HepG2 (cell line): ENCODE measurements at regions not wholly inside any gene's neighbourhood (a gene's known extent, or its start where the extent isn't known, plus 50 kb on each side); places are given as distances from the start of the nearest gene placed in this dataset.

Experiments
- ATAC-seq: fragments of 200-7000 bp; cut with Tn5 transposase; 3 replicates; pipeline ENCODE4 v1.9.1; 2020; ENCODE audit warnings: mild to moderate bottlenecking, moderate library complexity
- BruUV-seq: library from RNA; stranded (reverse); fragments of 400-500 nt; replicated peaks from 2 replicates; lab custom pipeline; 2021; lab: Mats Ljungman, UMichigan
- CTCF ChIA-PET: fragments of 300-600 bp; formaldehyde crosslinking; extraction: SDS; loops from one replicate; lab custom pipeline; 2021; ENCODE audit warnings: low total read pairs, inconsistent platforms, low intra/inter-chr PET ratio; lab: Yijun Ruan, JAX
- POLR2A ChIA-PET: fragments of 350-600 bp; sonication (Branson Sonifier 250); formaldehyde crosslinking; loops from one replicate; lab custom pipeline; 2020; ENCODE audit warnings: antibody characterized with exemption, inconsistent platforms; lab: Yijun Ruan, JAX
- DNase-seq: peaks from one replicate; pipeline ENCODE4 v3.0.0-alpha.2; 2015; ENCODE audit warnings: low spot score
- FAIRE-seq: peaks from 3 replicates; lab custom pipeline; 2011; peaks lifted over from hg19 to GRCh38; lab: Jason Lieb, UNC
- H2AFZ ChIP-seq: one replicate; pipeline ENCODE4 v1.6.1; 2011; ENCODE audit warnings: low read length, inconsistent platforms
- H3K27ac ChIP-seq: fragments of 300-600 bp; 3 replicates; pipeline ENCODE4 v1.8.0; 2011; ENCODE audit warnings: mixed run types, mild to moderate bottlenecking, mixed read lengths, low read length, inconsistent platforms; ENCODE audit not compliant: insufficient read depth; ENCODE audit errors: extremely low read length
- H3K27me3 ChIP-seq, 2 experiments: fragments of 200-600 bp in 1 of 2; 2 replicates in 1 of 2; 3 replicates in 1 of 2; pipeline versions ENCODE4 v1.6.0 to v1.8.0; 2011; ENCODE audit warnings: low read length in 2 of 2, mild to moderate bottlenecking in 2 of 2, moderate library complexity in 2 of 2, inconsistent platforms in 1 of 2; ENCODE audit not compliant: insufficient read depth in 2 of 2, control insufficient read depth in 1 of 2
- H3K36me3 ChIP-seq, 2 experiments: fragments of 200-600 bp in 1 of 2; replicated peaks in 1 of 2; 2 replicates in 1 of 2; 3 replicates in 1 of 2; pipeline versions ENCODE4 v1.5.1 to v1.8.0; 2011; ENCODE audit warnings: low read length in 2 of 2, inconsistent platforms in 1 of 2; ENCODE audit not compliant: insufficient read depth in 2 of 2, control insufficient read depth in 1 of 2
- H3K4me1 ChIP-seq: 2 replicates; pipeline ENCODE4 v1.5.1; 2012; ENCODE audit warnings: low read length, inconsistent platforms; ENCODE audit not compliant: insufficient read depth
- H3K4me2 ChIP-seq: 2 replicates; pipeline ENCODE4 v1.6.0; 2011; ENCODE audit warnings: low read depth, low read length, inconsistent platforms
- H3K4me3 ChIP-seq, 3 experiments: fragments of 200-600 bp in 1 of 3; sonication (generic), shearing (Covaris generic) in 1 of 3; replicated peaks in 1 of 3; 2 replicates each; pipeline ENCODE4 v1.5.1; 2011 to 2016; ENCODE audit warnings: low read length in 3 of 3, inconsistent platforms in 2 of 3, low read depth in 2 of 3, mild to moderate bottlenecking in 2 of 3, control low read depth in 1 of 3, mixed read lengths in 1 of 3; ENCODE audit not compliant: insufficient read depth in 1 of 3
- H3K79me2 ChIP-seq: one replicate; pipeline ENCODE4 v1.6.1; 2011; ENCODE audit warnings: low read length, inconsistent platforms; ENCODE audit not compliant: insufficient read depth
- H3K9ac ChIP-seq: 2 replicates; pipeline ENCODE4 v1.6.0; 2011; ENCODE audit warnings: mild to moderate bottlenecking, low read depth, low read length, inconsistent platforms; ENCODE audit not compliant: insufficient read depth
- H3K9me3 ChIP-seq: 2 replicates; pipeline ENCODE4 v1.5.1; 2012; ENCODE audit warnings: mild to moderate bottlenecking, low read length
- H4K20me1 ChIP-seq: 2 replicates; pipeline ENCODE4 v1.6.0; 2011; ENCODE audit warnings: inconsistent platforms, mild to moderate bottlenecking, low read length, moderate library complexity; ENCODE audit not compliant: insufficient read depth
- FOXA1 ChIP-seq, 2 experiments: fragments of 450-650 bp in 1 of 2; sonication (generic) in 1 of 2; formaldehyde crosslinking in 1 of 2; IDR thresholded peaks; 2 replicates each; pipeline versions ENCODE4 v1.4.0 to v1.6.1; 2016 to 2020; ENCODE audit warnings: missing genetic modification reagents in 1 of 2
- IKZF1 ChIP-seq: fragments of 450-650 bp; IDR thresholded peaks from 2 replicates; pipeline ENCODE4 v1.7.1; 2016
- MAFF ChIP-seq: IDR thresholded peaks from 2 replicates; pipeline ENCODE4 v1.6.1; 2011; ENCODE audit warnings: low read depth, low read length, improper control_type of control experiment
- MAFK ChIP-seq, 2 experiments: IDR thresholded peaks in 1 of 2; conservative IDR thresholded peaks in 1 of 2; 2 replicates each; pipeline ENCODE4 v1.6.1; 2011; ENCODE audit warnings: improper control_type of control experiment in 2 of 2, low read length in 2 of 2
- MIER2 ChIP-seq: IDR thresholded peaks from 2 replicates; pipeline ENCODE4 v1.6.1; 2016; ENCODE audit warnings: missing biosample characterization, missing genetic modification reagents
- SP4 ChIP-seq: sonication (generic); formaldehyde crosslinking; IDR thresholded peaks from 2 replicates; pipeline ENCODE4 v1.8.1; 2023; ENCODE audit warnings: mild to moderate bottlenecking, missing genetic modification reagents
- ZFP90 ChIP-seq: sonication (generic); formaldehyde crosslinking; IDR thresholded peaks from 2 replicates; pipeline ENCODE4 v1.8.0; 2022; ENCODE audit warnings: missing genetic modification reagents, mild to moderate bottlenecking, inconsistent platforms, borderline replicate concordance
- ZNF275 ChIP-seq: sonication (generic); formaldehyde crosslinking; IDR thresholded peaks from 2 replicates; pipeline ENCODE4 v1.8.0; 2022; ENCODE audit warnings: missing genetic modification reagents, mild to moderate bottlenecking, inconsistent platforms, borderline replicate concordance
- WGBS: methylation state at CpG from one replicate; pipeline ENCODE4 v1.1.6; 2017; ENCODE audit warnings: low lambda C conversion rate; 5-methylcytosine and 5-hydroxymethylcytosine counted together
- in situ Hi-C: cut with HindIII; loops from 2 replicates; pipeline ENCODE4 v1.10.0; 2017; ENCODE audit warnings: low pct_unique_long_range_greater_than_20kb; ENCODE audit not compliant: extremely low pct_ligation_motif_present
- intact Hi-C: fragments of 100-400 bp; cut with micrococcal nuclease; formaldehyde crosslinking; loops from one replicate; pipeline ENCODE4 v1.10.0; 2022; ENCODE audit not compliant: unreplicated experiment

- no peak for TF ChIP-seq MIER2
- no peak for TF ChIP-seq SP4
- no peak for TF ChIP-seq ZFP90 (CRISPR knock-in tag)
- no peak for TF ChIP-seq FOXA1 (IDR thresholded peaks at IDR 0.05)
- no peak for TF ChIP-seq FOXA1 (CRISPR knock-in tag; IDR thresholded peaks at IDR 0.05)
- TF ChIP-seq, all 625 proteins: peak for 0
Observed at GRCh38 chr10:42943025-42943818, 133.6 kb upstream of the RET start (continued).

GRCh38 chr10:42948040-42948439 is 128.8 kb upstream of the RET start:
- Histone ChIP-seq H3K79me2 (no peaks in the 10 kb centered on the region), H3K4me1 (peaks cover 7% of the 10 kb centered on the region), H3K36me3 (no peaks in the 10 kb centered on the region), H3K9me3 (no peaks in the 10 kb centered on the region), H3K4me2 (no peak overlapping the region), H2AFZ (no peak overlapping the region), H3K27ac (no peak overlapping the region), H4K20me1 (no peaks in the 10 kb centered on the region), H3K27me3 (peaks cover 2 to 25% of the 10 kb centered on the region in 2 experiments; a peak in 4 of 5 replicates), H3K9ac (no peak overlapping the region), H3K4me3 (no peak overlapping the region)
- POLR2A ChIA-PET = no interaction called here
- intact Hi-C loops = no loop called here
- FAIRE-seq = no peak
- no peak for DNase-seq
- no peak for TF ChIP-seq ZNF275 (CRISPR knock-in tag)
- TF ChIP-seq IKZF1 = no peak
- peak; percentile 57; the same call in 1 of the 2 replicates for TF ChIP-seq MAFF
- peak; percentile 54 to 75 for TF ChIP-seq MAFK (conservative IDR thresholded peaks at IDR 0.05 in 1 of 2, IDR thresholded peaks at IDR 0.05 in 1 of 2; ENCODE audit: low read length in 2 of 2)
- WGBS = 3% methylated on average over 2 of the region's 2 CpGs
- BruUV-seq = no TSS peak
- ATAC-seq = no peak
- in situ Hi-C loops = no loop called here
- CTCF ChIA-PET = no interaction called here
